ELR (cell line): ENCODE measurements at regions not wholly inside any gene's neighbourhood (a gene's known extent, or its start where the extent isn't known, plus 50 kb on each side); places are given as distances from the start of the nearest gene placed in this dataset.
"Not testable (repeated sequence)": the region's sequence is repeated elsewhere in the genome, so short reads cannot be mapped to it uniquely, and the experiment has no call there.

Experiments
- DNase-seq: peaks from one replicate; pipeline ENCODE4 v3.0.0-alpha.2; 2015; ENCODE audit warnings: low read depth

- DNase-seq: no peak
Measured at GRCh38 chr2:56021136-56021474, 97.5 kb upstream of the EFEMP1 start.

GRCh38 chr2:56021579-56021978, 98.0 kb upstream of the EFEMP1 start:
- no peak for DNase-seq

- DNase-seq: no peak
Measured at GRCh38 chr2:56025469-56026193, 102.0 kb upstream of the EFEMP1 start.

GRCh38 chr2:56026828-56027227, 103.2 kb upstream of the EFEMP1 start:
- DNase-seq: no peak

- no peak for DNase-seq
Measured at GRCh38 chr2:56030062-56030461, 106.5 kb upstream of the EFEMP1 start.

- no peak for DNase-seq
Measured at GRCh38 chr2:56030901-56031300, 107.3 kb upstream of the EFEMP1 start.

- peak; percentile 55 for DNase-seq
Measured at GRCh38 chr2:56034258-56034657, 110.7 kb upstream of the EFEMP1 start.

GRCh38 chr2:56040189-56040588, 116.6 kb upstream of the EFEMP1 start:
- DNase-seq: no peak

GRCh38 chr2:56040834-56041233, 117.3 kb upstream of the EFEMP1 start:
- no peak for DNase-seq

GRCh38 chr2:56047136-56047535, 123.6 kb upstream of the EFEMP1 start:
- DNase-seq: no peak

- DNase-seq: no peak
Measured at GRCh38 chr2:56049233-56049845, 125.8 kb upstream of the EFEMP1 start.

GRCh38 chr2:56053679-56054078, 130.1 kb upstream of the EFEMP1 start:
- no peak for DNase-seq

GRCh38 chr2:56055405-56055804, 128.4 kb upstream of the CCDC85A start:
- DNase-seq: no peak

- DNase-seq: not testable (repeated sequence)
Measured at GRCh38 chr2:56061327-56061726, 122.5 kb upstream of the CCDC85A start.

GRCh38 chr2:56068746-56069145, 115.0 kb upstream of the CCDC85A start:
- DNase-seq: no peak

GRCh38 chr2:56077359-56077915, 106.4 kb upstream of the CCDC85A start:
- peak; percentile 54 for DNase-seq

GRCh38 chr2:56082665-56083064, 101.1 kb upstream of the CCDC85A start:
- no peak for DNase-seq

- no peak for DNase-seq
Measured at GRCh38 chr2:56084111-56084901, 99.5 kb upstream of the CCDC85A start.

- no peak for DNase-seq
Measured at GRCh38 chr2:56086336-56086735, 97.5 kb upstream of the CCDC85A start.

GRCh38 chr2:56088411-56088810, 95.4 kb upstream of the CCDC85A start:
- peak; percentile 55 for DNase-seq

GRCh38 chr2:56089931-56090330, 93.9 kb upstream of the CCDC85A start:
- no peak for DNase-seq

GRCh38 chr2:56099963-56100362, 83.8 kb upstream of the CCDC85A start:
- DNase-seq: no peak

GRCh38 chr2:56100791-56101312, 82.9 kb upstream of the CCDC85A start:
- no peak for DNase-seq
